ENCODE measurements at regions not wholly inside any gene's neighbourhood (a gene's known extent, or its start where the extent isn't known, plus 50 kb on each side); places are given as distances from the start of the nearest gene placed in this dataset.

DNA sequence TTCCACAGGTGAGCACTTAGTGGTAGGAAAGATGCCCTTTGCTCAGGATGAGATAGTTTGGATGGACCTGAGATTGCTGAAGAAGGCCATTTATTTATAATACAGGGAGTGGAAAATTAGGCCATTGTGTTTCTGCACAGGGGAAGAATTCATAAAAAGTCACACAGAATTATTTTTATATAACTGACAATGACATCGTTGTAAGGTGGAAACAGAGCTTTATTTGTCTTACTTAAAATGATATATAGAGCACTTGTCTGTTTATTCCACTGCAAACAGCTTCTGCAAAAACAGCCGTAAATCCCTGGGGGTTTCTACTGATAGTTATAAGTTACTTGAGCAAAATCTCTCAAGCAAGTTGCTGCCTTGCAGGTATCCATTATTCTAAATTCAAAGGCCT, 158.1 kb upstream of the ZNF521 start:
- TF ChIP-seq, protein P1, sequence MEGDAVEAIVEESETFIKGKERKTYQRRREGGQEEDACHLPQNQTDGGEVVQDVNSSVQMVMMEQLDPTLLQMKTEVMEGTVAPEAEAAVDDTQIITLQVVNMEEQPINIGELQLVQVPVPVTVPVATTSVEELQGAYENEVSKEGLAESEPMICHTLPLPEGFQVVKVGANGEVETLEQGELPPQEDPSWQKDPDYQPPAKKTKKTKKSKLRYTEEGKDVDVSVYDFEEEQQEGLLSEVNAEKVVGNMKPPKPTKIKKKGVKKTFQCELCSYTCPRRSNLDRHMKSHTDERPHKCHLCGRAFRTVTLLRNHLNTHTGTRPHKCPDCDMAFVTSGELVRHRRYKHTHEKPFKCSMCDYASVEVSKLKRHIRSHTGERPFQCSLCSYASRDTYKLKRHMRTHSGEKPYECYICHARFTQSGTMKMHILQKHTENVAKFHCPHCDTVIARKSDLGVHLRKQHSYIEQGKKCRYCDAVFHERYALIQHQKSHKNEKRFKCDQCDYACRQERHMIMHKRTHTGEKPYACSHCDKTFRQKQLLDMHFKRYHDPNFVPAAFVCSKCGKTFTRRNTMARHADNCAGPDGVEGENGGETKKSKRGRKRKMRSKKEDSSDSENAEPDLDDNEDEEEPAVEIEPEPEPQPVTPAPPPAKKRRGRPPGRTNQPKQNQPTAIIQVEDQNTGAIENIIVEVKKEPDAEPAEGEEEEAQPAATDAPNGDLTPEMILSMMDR (IDR thresholded peaks at IDR 0.05) = no peak
- no peak for TF ChIP-seq POLR2A (IDR thresholded peaks at IDR 0.05)
